SK-N-SH (cell line): ENCODE measurements at regions not wholly inside any gene's neighbourhood (a gene's known extent, or its start where the extent isn't known, plus 50 kb on each side); places are given as distances from the start of the nearest gene placed in this dataset.

Experiments used
- CTCF ChIA-PET: fragments of 300-600, 350-600 bp; formaldehyde crosslinking; extraction: SDS; loops from one replicate; lab custom pipeline; 2021; lab: Yijun Ruan, JAX
- POLR2A ChIA-PET: fragments of 350-600 bp; sonication (Branson Sonifier 250); formaldehyde crosslinking; extraction: SDS; loops from one replicate; lab custom pipeline; 2020; ENCODE audit warnings: antibody characterized with exemption, inconsistent platforms; lab: Yijun Ruan, JAX
- DNase-seq: peaks from one replicate; pipeline ENCODE4 v3.0.0; 2012
- H2AFZ ChIP-seq: fragments of 200-600 bp; sonication (generic); 2 replicates; pipeline ENCODE4 v1.8.1; 2016; ENCODE audit warnings: antibody characterized with exemption, mild to moderate bottlenecking, low read depth
- H3F3A ChIP-seq: fragments of 200-600 bp; sonication (generic); replicated peaks from 2 replicates; pipeline ENCODE3; 2016; ENCODE audit warnings: antibody characterized with exemption, mild to moderate bottlenecking; ENCODE audit not compliant: insufficient read depth
- H3K27ac ChIP-seq, 2 experiments: fragments of 200-500 bp in 1 of 2; fragments of 200-600 bp in 1 of 2; sonication (Bioruptor generic) in 1 of 2; sonication (generic), shearing (Covaris generic) in 1 of 2; 2 replicates each; pipeline versions ENCODE4 v1.5.1 to v1.6.1; 2014 to 2016; ENCODE audit warnings: low read depth in 2 of 2, inconsistent platforms in 1 of 2, low read length in 1 of 2, mild to moderate bottlenecking in 1 of 2, mixed read lengths in 1 of 2
- H3K27me3 ChIP-seq: fragments of 200-600 bp; sonication (generic), shearing (Covaris generic); 2 replicates; pipeline ENCODE4 v1.6.1; 2016; ENCODE audit warnings: mixed run types; ENCODE audit not compliant: insufficient read depth
- H3K36me3 ChIP-seq, 2 experiments: fragments of 200-500 bp in 1 of 2; fragments of 200-600 bp in 1 of 2; sonication (Bioruptor generic) in 1 of 2; sonication (generic) in 1 of 2; replicated peaks in 1 of 2; 2 replicates each; pipeline versions ENCODE3 to v1.5.1; 2014 to 2016; ENCODE audit warnings: low read length in 1 of 2, mild to moderate bottlenecking in 1 of 2; ENCODE audit not compliant: insufficient read depth in 2 of 2, control insufficient read depth in 1 of 2
- H3K4me1 ChIP-seq, 2 experiments: fragments of 200-500 bp in 1 of 2; fragments of 200-600 bp in 1 of 2; sonication (Bioruptor generic) in 1 of 2; sonication (generic), shearing (Covaris generic) in 1 of 2; 2 replicates each; pipeline versions ENCODE4 v1.5.1 to v1.6.1; 2014 to 2016; ENCODE audit warnings: low read depth in 1 of 2, low read length in 1 of 2, mixed run types in 1 of 2; ENCODE audit not compliant: insufficient read depth in 2 of 2, control insufficient read depth in 1 of 2
- H3K4me2 ChIP-seq: fragments of 200-600 bp; sonication (generic), shearing (Covaris generic); 2 replicates; pipeline ENCODE4 v1.6.1; 2017; ENCODE audit warnings: mixed run types
- H3K4me3 ChIP-seq, 2 experiments: fragments of 200-500 bp in 1 of 2; fragments of 200-600 bp in 1 of 2; sonication (Bioruptor generic) in 1 of 2; sonication (generic), shearing (Covaris generic) in 1 of 2; 2 replicates each; pipeline versions ENCODE4 v1.5.1 to v1.8.1; 2014 to 2016; ENCODE audit warnings: low read depth in 2 of 2, inconsistent platforms in 1 of 2, low read length in 1 of 2, mild to moderate bottlenecking in 1 of 2, mixed read lengths in 1 of 2, moderate library complexity in 1 of 2
- H3K79me2 ChIP-seq: fragments of 200-600 bp; sonication (generic); 2 replicates; pipeline ENCODE4 v1.8.1; 2017; ENCODE audit warnings: mild to moderate bottlenecking; ENCODE audit not compliant: insufficient read depth
- H3K9ac ChIP-seq: fragments of 200-600 bp; sonication (generic); 2 replicates; pipeline ENCODE4 v1.6.1; 2017; ENCODE audit warnings: mixed run types
- H3K9me2 ChIP-seq: fragments of 200-600 bp; sonication (generic); 2 replicates; pipeline ENCODE4 v1.6.1; 2017; ENCODE audit warnings: mixed run types
- H3K9me3 ChIP-seq: fragments of 200-600 bp; sonication (generic); 2 replicates; pipeline ENCODE4 v1.6.1; 2017; ENCODE audit warnings: mixed run types, mild to moderate bottlenecking, moderate library complexity
- H4K20me1 ChIP-seq: fragments of 200-600 bp; sonication (generic); 2 replicates; pipeline ENCODE4 v1.6.1; 2017; ENCODE audit warnings: mild to moderate bottlenecking, mixed run types; ENCODE audit not compliant: insufficient read depth
- CTCF ChIP-seq: fragments of 200-600 bp; sonication (generic); IDR thresholded peaks from 2 replicates; pipeline ENCODE4 v1.6.1; 2017; ENCODE audit warnings: antibody characterized with exemption, mild to moderate bottlenecking, moderate library complexity
- ELF1 ChIP-seq: IDR thresholded peaks from 2 replicates; pipeline ENCODE4 v1.4.0; 2012
- EZH2phosphoT487 ChIP-seq: fragments of 200-600 bp; sonication (generic); IDR thresholded peaks from 2 replicates; pipeline ENCODE4 v1.6.1; 2017; ENCODE audit warnings: low read depth, mixed run types, mild to moderate bottlenecking, antibody characterized with exemption, moderate library complexity, borderline replicate concordance
- FOSL2 ChIP-seq: IDR thresholded peaks from 2 replicates; pipeline ENCODE4 v1.4.0; 2012; ENCODE audit warnings: low read depth, mild to moderate bottlenecking, moderate library complexity, borderline replicate concordance
- FOXJ3 ChIP-seq: sonication (generic); formaldehyde crosslinking; IDR thresholded peaks from 2 replicates; pipeline ENCODE4 v1.5.1; 2020; ENCODE audit warnings: mild to moderate bottlenecking, missing genetic modification reagents
- FOXM1 ChIP-seq: IDR thresholded peaks from 2 replicates; pipeline ENCODE4 v1.4.0; 2012; ENCODE audit warnings: low read depth, mild to moderate bottlenecking
- GABPA ChIP-seq: IDR thresholded peaks from 2 replicates; pipeline ENCODE4 v1.4.0; 2012; ENCODE audit warnings: low read depth, mild to moderate bottlenecking
- IRF3 ChIP-seq: fragments of 150-350 bp; IDR thresholded peaks from 2 replicates; pipeline ENCODE4 v1.6.1; 2016; ENCODE audit warnings: mild to moderate bottlenecking, low read depth, low read length
- MAX ChIP-seq: IDR thresholded peaks from 2 replicates; pipeline ENCODE4 v1.4.0; 2012; ENCODE audit warnings: low read depth
- MEF2A ChIP-seq: IDR thresholded peaks from 2 replicates; pipeline ENCODE4 v1.4.0; 2012; ENCODE audit warnings: low read depth, borderline replicate concordance
- MXI1 ChIP-seq: IDR thresholded peaks from 2 replicates; pipeline ENCODE4 v1.6.1; 2012; ENCODE audit warnings: mild to moderate bottlenecking, low read depth, low read length, improper control_type of control experiment
- NRF1 ChIP-seq: IDR thresholded peaks from 2 replicates; pipeline ENCODE4 v1.6.1; 2012; ENCODE audit warnings: low read depth, mild to moderate bottlenecking, low read length
- PBX3 ChIP-seq: IDR thresholded peaks from 2 replicates; pipeline ENCODE4; 2012
- REST ChIP-seq: IDR thresholded peaks from 2 replicates; pipeline ENCODE4 v1.6.1; 2012; ENCODE audit warnings: mild to moderate bottlenecking, low read depth, low read length, moderate library complexity
- RFX5 ChIP-seq: IDR thresholded peaks from 2 replicates; pipeline ENCODE4 v1.6.1; 2012; ENCODE audit warnings: mild to moderate bottlenecking, improper control_type of control experiment, low read length
- SMC3 ChIP-seq: IDR thresholded peaks from 2 replicates; pipeline ENCODE4 v1.6.1; 2012; ENCODE audit warnings: low read depth, low read length, improper control_type of control experiment
- TAF1 ChIP-seq: IDR thresholded peaks from 2 replicates; pipeline ENCODE4 v1.6.1; 2012; ENCODE audit warnings: low read depth, mild to moderate bottlenecking, low read length, moderate library complexity, borderline replicate concordance
- TCF12 ChIP-seq: IDR thresholded peaks from 2 replicates; pipeline ENCODE4 v1.4.0; 2012
- YY1 ChIP-seq: IDR thresholded peaks from 2 replicates; pipeline ENCODE4 v1.4.0; 2012; ENCODE audit warnings: low read depth, mild to moderate bottlenecking
- ZBTB33 ChIP-seq: IDR thresholded peaks from 2 replicates; pipeline ENCODE4 v1.4.0; 2012; ENCODE audit warnings: low read depth, borderline replicate concordance
- WGBS: methylation state at CpG from one replicate; pipeline ENCODE4 v1.1.6; 2017; ENCODE audit warnings: low lambda C conversion rate; 5-methylcytosine and 5-hydroxymethylcytosine counted together

- Histone ChIP-seq H3K4me3 (no peak overlapping the region), H4K20me1 (no peaks in the 10 kb centered on the region), H3K79me2 (no peaks in the 10 kb centered on the region), H3K9me3 (no peaks in the 10 kb centered on the region), H3K4me1 (no peaks in the 10 kb centered on the region; a peak in 1 of 4 replicates), H3K4me2 (no peak overlapping the region), H3F3A (no peaks in the 10 kb centered on the region), H2AFZ (no peak overlapping the region), H3K36me3 (no peaks in the 10 kb centered on the region), H3K27me3 (no peaks in the 10 kb centered on the region), H3K27ac (no peak overlapping the region), H3K9ac (no peak overlapping the region), H3K9me2 (no peaks in the 10 kb centered on the region)
- TF ChIP-seq ZBTB33, result no peak
- TF ChIP-seq MEF2A, result no peak
- no peak for TF ChIP-seq TAF1
- no peak for TF ChIP-seq FOXJ3 (CRISPR knock-in tag)
- TF ChIP-seq NRF1, result no peak
- TF ChIP-seq PBX3, result no peak
- TF ChIP-seq CTCF, result no peak
- no peak for TF ChIP-seq SMC3
- TF ChIP-seq REST, result no peak
- no peak for TF ChIP-seq YY1
- TF ChIP-seq GABPA, result no peak
- no peak for TF ChIP-seq ELF1
- TF ChIP-seq MAX, result no peak
- TF ChIP-seq FOSL2, result no peak
- no peak for TF ChIP-seq TCF12
- TF ChIP-seq MXI1, result no peak
- TF ChIP-seq IRF3, result no peak
- no peak for TF ChIP-seq RFX5
- no peak for TF ChIP-seq EZH2phosphoT487
- no peak for TF ChIP-seq FOXM1
- 22% methylated on average over 2 of the region's 2 CpGs for WGBS
- ChIA-PET CTCF (interaction anchor here (0.8 to 18.8 kb wide), 4 partner anchors 175 to 312 kb away, joined by 3 to 766 read pairs (median 346); no protein-coding TSS in a partner anchor), POLR2A (interaction anchor here (0.6 kb wide), 1 partner anchor 282 kb away, joined by 3 read pairs; no protein-coding TSS in a partner anchor)
- no peak for DNase-seq
These were observed 344.1 kb upstream of the NPVF start for GRCh38 chr7:25572423-25572822.
